HFFc6 (cell line): ENCODE measurements at regions not wholly inside any gene's neighbourhood (a gene's known extent, or its start where the extent isn't known, plus 50 kb on each side); places are given as distances from the start of the nearest gene placed in this dataset.

ENCODE experiments used
- DNase-seq: peaks from one replicate; pipeline ENCODE4 v3.0.0-alpha.2; 2018
- H3K27ac Mint-ChIP-seq: 2 replicates; pipeline ENCODE4 v1.8.0; 2020; ENCODE audit warnings: mild to moderate bottlenecking, mixed read lengths
- H3K27me3 Mint-ChIP-seq: 2 replicates; pipeline ENCODE4 v1.8.0; 2021; ENCODE audit warnings: mild to moderate bottlenecking, moderate library complexity, mixed read lengths; ENCODE audit not compliant: insufficient read depth
- H3K36me3 Mint-ChIP-seq: 2 replicates; pipeline ENCODE4 v1.8.0; 2021; ENCODE audit warnings: low read depth, mixed read lengths
- H3K4me1 Mint-ChIP-seq: 2 replicates; pipeline ENCODE4 v1.8.0; 2020; ENCODE audit warnings: low read depth, mixed read lengths
- H3K4me3 Mint-ChIP-seq: 2 replicates; pipeline ENCODE4 v1.8.0; 2020; ENCODE audit warnings: mild to moderate bottlenecking, moderate library complexity, mixed read lengths
- H3K9me3 Mint-ChIP-seq: 2 replicates; pipeline ENCODE4 v1.8.0; 2020; ENCODE audit warnings: mild to moderate bottlenecking, mixed read lengths
- TF ChIP-seq, protein P1 (sequence below): fragments of 200-600 bp; sonication (generic); IDR thresholded peaks from 2 replicates; pipeline ENCODE4 v1.5.0; 2021; ENCODE audit warnings: antibody characterized with exemption, mild to moderate bottlenecking

DNA sequence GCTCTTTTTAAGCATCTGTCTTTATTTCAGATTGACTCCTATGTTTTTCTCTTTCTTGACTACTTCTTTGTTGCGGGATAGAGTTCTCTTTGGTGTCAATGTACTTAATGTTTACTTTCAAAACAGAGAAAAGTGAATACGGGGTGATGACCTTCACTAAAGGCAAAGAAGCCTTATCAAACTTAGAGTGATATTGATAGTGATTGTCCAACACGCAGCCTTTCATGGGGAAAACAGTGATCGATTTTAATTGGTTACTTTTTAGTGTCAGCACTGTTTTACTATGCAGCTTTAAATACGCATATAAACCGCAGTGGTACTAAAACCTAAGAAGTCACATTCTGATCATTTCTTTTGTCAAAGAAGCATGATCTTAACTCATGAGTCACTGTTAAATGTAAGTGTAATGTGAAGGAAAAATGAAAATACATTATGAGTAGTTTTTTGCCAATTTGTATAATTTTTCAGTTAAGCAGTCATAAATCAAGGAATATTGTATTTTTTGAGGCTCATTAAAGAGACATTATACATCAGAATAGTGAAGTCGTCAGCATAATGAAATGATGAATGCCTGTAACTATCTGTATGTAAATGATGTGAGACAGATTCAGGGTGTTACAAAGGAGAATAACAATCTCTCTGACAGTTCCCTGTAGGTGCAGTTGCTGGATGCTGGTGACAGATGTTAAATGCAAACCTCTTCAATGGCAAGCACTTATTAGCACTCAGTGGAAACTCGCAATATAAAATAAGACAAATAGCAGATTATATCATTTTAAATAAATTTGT is 2082.8 kb upstream of the TENM3 start:
- Mint-ChIP-seq H3K4me1 (no peaks in the 10 kb centered on the region), H3K4me3 (no peak overlapping the region), H3K27me3 (no peaks in the 10 kb centered on the region; the same call in 1 of the 2 replicates), H3K36me3 (no peaks in the 10 kb centered on the region), H3K9me3 (peaks cover 9% of the 10 kb centered on the region), H3K27ac (no peak overlapping the region)
- no peak for DNase-seq
- TF ChIP-seq, protein P1, sequence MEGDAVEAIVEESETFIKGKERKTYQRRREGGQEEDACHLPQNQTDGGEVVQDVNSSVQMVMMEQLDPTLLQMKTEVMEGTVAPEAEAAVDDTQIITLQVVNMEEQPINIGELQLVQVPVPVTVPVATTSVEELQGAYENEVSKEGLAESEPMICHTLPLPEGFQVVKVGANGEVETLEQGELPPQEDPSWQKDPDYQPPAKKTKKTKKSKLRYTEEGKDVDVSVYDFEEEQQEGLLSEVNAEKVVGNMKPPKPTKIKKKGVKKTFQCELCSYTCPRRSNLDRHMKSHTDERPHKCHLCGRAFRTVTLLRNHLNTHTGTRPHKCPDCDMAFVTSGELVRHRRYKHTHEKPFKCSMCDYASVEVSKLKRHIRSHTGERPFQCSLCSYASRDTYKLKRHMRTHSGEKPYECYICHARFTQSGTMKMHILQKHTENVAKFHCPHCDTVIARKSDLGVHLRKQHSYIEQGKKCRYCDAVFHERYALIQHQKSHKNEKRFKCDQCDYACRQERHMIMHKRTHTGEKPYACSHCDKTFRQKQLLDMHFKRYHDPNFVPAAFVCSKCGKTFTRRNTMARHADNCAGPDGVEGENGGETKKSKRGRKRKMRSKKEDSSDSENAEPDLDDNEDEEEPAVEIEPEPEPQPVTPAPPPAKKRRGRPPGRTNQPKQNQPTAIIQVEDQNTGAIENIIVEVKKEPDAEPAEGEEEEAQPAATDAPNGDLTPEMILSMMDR: no peak

DNA sequence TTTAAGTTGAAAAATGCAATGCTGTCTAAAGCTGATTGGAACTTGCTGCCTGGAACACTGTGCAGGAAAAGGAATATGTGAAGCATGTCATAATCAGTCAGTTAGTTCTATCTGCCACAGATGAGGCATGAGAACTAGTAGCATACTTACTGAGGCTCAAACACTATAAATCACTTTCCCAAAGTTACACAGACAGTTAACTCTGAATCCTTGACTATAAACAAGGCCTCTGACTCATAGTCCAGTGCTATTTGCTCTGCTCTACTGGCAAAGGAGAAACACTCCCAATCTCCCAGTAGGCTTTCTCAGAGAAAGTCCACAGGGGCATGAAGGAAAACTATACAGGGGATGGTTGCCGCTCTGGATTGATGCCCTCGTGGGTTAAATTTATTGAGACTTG is 2078.4 kb upstream of the TENM3 start:
- DNase-seq: no peak
- H3K27ac Mint-ChIP-seq: no peak overlapping the region

DNA sequence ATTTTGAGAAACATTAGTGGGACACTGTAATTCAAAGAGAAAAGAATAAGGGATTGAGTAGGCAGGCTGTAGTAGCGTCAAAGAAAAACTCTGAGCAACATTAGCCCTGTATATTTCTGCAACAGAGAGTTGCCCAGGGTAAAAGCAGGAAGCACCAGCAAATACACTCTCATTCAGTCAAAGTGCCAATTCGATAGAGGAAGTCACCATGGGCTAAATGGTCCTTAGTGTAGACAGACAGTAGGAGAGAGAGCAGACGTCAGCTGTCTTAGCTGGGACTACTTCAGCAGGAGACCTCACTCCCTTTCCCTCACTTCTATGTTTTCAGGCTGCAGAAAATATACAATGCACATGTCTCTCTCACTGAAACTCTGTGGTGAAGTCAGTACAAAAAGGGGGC is 2073.8 kb upstream of the TENM3 start:
- no peaks in the 10 kb centered on the region for H3K4me1 Mint-ChIP-seq

More for the DNA sequence above, 2078.4 kb upstream of the TENM3 start:
- Mint-ChIP-seq H3K9me3 (peaks cover 7% of the 10 kb centered on the region), H3K4me3 (no peak overlapping the region), H3K36me3 (no peaks in the 10 kb centered on the region), H3K4me1 (no peaks in the 10 kb centered on the region), H3K27me3 (no peaks in the 10 kb centered on the region)
- TF ChIP-seq, protein P1: no peak

DNA sequence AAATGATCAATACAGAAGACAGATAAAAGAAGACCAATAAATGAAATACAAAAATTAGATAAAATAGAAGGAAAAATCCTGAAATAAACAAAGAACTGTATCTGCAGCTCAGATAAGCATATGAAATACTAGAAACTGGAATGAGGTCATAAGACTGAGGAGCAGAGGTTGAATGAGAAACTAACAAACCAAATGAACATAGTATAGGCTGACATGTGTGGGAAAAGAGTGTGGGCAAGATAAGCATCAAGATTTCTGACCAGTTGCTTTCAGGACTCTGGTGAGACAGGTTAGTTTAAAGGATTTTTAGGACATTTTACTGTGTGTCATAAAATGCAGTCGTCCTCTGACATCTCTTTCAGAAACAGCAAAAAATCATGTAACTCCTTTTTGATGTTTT is 2073.2 kb upstream of the TENM3 start:
- DNase-seq: no peak
- Mint-ChIP-seq H3K4me1 (no peaks in the 10 kb centered on the region), H3K4me3 (no peak overlapping the region), H3K27me3 (no peaks in the 10 kb centered on the region), H3K27ac (no peak overlapping the region), H3K9me3 (peaks cover 20% of the 10 kb centered on the region), H3K36me3 (no peaks in the 10 kb centered on the region)
- TF ChIP-seq, protein P1: no peak

More for the DNA sequence above, 2073.8 kb upstream of the TENM3 start:
- Mint-ChIP-seq H3K27me3 (no peaks in the 10 kb centered on the region), H3K36me3 (no peaks in the 10 kb centered on the region), H3K27ac (no peak overlapping the region), H3K9me3 (peaks cover 20% of the 10 kb centered on the region), H3K4me3 (no peak overlapping the region)
- DNase-seq: no peak
- TF ChIP-seq, protein P1: no peak

DNA sequence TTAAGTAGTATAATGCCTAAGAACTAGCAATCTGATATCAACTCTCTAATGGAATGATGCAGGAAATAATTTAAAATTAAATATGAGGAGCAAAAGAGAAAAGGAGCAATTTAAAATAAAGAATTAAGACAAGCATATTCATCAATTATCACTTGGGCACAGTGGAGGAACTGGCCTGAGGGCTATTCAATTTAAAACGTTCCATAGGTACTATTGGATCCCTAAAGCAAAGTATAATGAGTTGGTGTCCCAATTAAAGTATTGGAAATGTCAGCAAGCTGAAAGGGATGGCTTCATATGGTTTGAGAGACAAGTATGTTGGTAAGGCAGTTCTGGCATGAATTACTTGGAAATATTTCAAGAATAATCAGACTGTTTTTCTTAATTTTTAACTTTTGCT is 2064.1 kb upstream of the TENM3 start:
- H3K9me3 Mint-ChIP-seq: peaks cover 23% of the 10 kb centered on the region
- no peaks in the 10 kb centered on the region for H3K4me1 Mint-ChIP-seq
- no peak overlapping the region for H3K27ac Mint-ChIP-seq
- H3K4me3 Mint-ChIP-seq: no peak overlapping the region
- H3K36me3 Mint-ChIP-seq: no peaks in the 10 kb centered on the region
- no peak for DNase-seq
- no peaks in the 10 kb centered on the region for H3K27me3 Mint-ChIP-seq
- TF ChIP-seq, protein P1: no peak
